ENCODE measurements at regions not wholly inside any gene's neighbourhood (a gene's known extent, or its start where the extent isn't known, plus 50 kb on each side); places are given as distances from the start of the nearest gene placed in this dataset.

- H3K36me3 ChIP-seq (replicated peaks in 1 of 2; ENCODE audit: control extremely low read depth in 1 of 2, control insufficient read depth in 1 of 2, extremely low read depth in 1 of 2, insufficient read depth in 2 of 2, low read length in 1 of 2): no peaks in the 10 kb centered on the region
- no peak overlapping the region for H3K4me2 ChIP-seq (replicated peaks; ENCODE audit: low read depth, low read length, poor library complexity, severe bottlenecking)
- no peak overlapping the region for H3K4me3 ChIP-seq (ENCODE audit: control extremely low read depth in 1 of 5, extremely low read depth in 1 of 5, insufficient read depth in 1 of 5, low read depth in 2 of 5, low read length in 4 of 5)
- no peaks in the 10 kb centered on the region for H3K9me3 ChIP-seq (ENCODE audit: control extremely low read depth in 1 of 3, control insufficient read depth in 2 of 3, insufficient read depth in 1 of 3, low read length in 2 of 3)
- no peaks in the 10 kb centered on the region for H4K20me1 ChIP-seq (ENCODE audit: control insufficient read depth, insufficient read depth, low read length, poor library complexity, severe bottlenecking)
- TF ChIP-seq EZH2 (IDR thresholded peaks at IDR 0.05; ENCODE audit: borderline replicate concordance, insufficient read depth, low read depth, low read length, poor library complexity, severe bottlenecking) (no peak), CTCF (IDR thresholded peaks at IDR 0.05) (no peak)
- Mint-ChIP-seq H3K27ac (no peak overlapping the region), H3K4me3 (no peak overlapping the region), H3K9me3 (ENCODE audit: insufficient read depth) (no peaks in the 10 kb centered on the region), H3K4me1 (no peaks in the 10 kb centered on the region), H3K27me3 (no peaks in the 10 kb centered on the region)
- no peaks in the 10 kb centered on the region for H3K27me3 ChIP-seq (replicated peaks in 1 of 4; ENCODE audit: control extremely low read depth in 1 of 4, control insufficient read depth in 3 of 4, insufficient read depth in 4 of 4, low read length in 3 of 4)
- no peaks in the 10 kb centered on the region for H3K79me2 ChIP-seq (ENCODE audit: control insufficient read depth, insufficient read depth, low read length)
- no peak overlapping the region for H3K9ac ChIP-seq (ENCODE audit: low read length)
- no CpG with 5 or more reads among the region's 2 CpGs for WGBS (ENCODE audit: insufficient coverage)
- H3K27ac ChIP-seq (ENCODE audit: low read length in 2 of 2): no peak overlapping the region
- intact Hi-C loops (cut with micrococcal nuclease): no loop called here
- no peaks in the 10 kb centered on the region for H3K4me1 ChIP-seq (ENCODE audit: control insufficient read depth in 2 of 2, insufficient read depth in 2 of 2, low read length in 2 of 2)
- no peak overlapping the region for H2AFZ ChIP-seq (ENCODE audit: insufficient read depth, low read depth, low read length, poor library complexity, severe bottlenecking)
- DNase-seq (no peak), ATAC-seq (ENCODE audit: low read depth) (no peak)
- CTCF ChIA-PET: no interaction called here
- POLR2A ChIA-PET: no interaction called here
These were observed 553.4 kb downstream of the PPP4R3C start for GRCh38 chrX:26909728-26910127.

DNA sequence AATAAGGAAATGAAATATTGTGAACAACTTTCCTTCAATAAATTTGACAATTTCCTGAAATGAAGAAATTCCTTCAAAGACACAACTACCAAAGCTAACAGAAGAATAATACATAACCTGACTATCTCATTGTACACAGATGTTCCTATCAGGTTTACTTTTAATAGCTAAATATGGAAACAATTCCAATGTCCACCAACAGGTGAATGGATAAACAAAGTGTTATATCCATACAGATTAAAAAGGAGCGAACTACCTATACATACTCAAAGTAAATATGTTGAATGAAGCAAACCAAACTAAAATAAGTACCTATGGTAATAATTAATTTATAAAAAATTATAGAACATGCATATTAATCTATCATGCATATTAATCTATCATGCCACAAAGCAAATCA is 554.9 kb downstream of the PPP4R3C start:
- Histone ChIP-seq H3K27me3 (replicated peaks in 1 of 4; ENCODE audit: control extremely low read depth in 1 of 4, control insufficient read depth in 3 of 4, insufficient read depth in 4 of 4, low read length in 3 of 4) (no peaks in the 10 kb centered on the region), H3K27ac (ENCODE audit: low read length in 2 of 2) (no peak overlapping the region), H3K9ac (ENCODE audit: low read length) (no peak overlapping the region), H3K4me1 (ENCODE audit: control insufficient read depth in 2 of 2, insufficient read depth in 2 of 2, low read length in 2 of 2) (no peaks in the 10 kb centered on the region), H4K20me1 (ENCODE audit: control insufficient read depth, insufficient read depth, low read length, poor library complexity, severe bottlenecking) (no peaks in the 10 kb centered on the region), H2AFZ (ENCODE audit: insufficient read depth, low read depth, low read length, poor library complexity, severe bottlenecking) (no peak overlapping the region), H3K4me3 (ENCODE audit: control extremely low read depth in 1 of 5, extremely low read depth in 1 of 5, insufficient read depth in 1 of 5, low read depth in 2 of 5, low read length in 4 of 5) (no peak overlapping the region), H3K4me2 (replicated peaks; ENCODE audit: low read depth, low read length, poor library complexity, severe bottlenecking) (no peak overlapping the region), H3K9me3 (ENCODE audit: control extremely low read depth in 1 of 3, control insufficient read depth in 2 of 3, insufficient read depth in 1 of 3, low read length in 2 of 3) (no peaks in the 10 kb centered on the region), H3K36me3 (replicated peaks in 1 of 2; ENCODE audit: control extremely low read depth in 1 of 2, control insufficient read depth in 1 of 2, extremely low read depth in 1 of 2, insufficient read depth in 2 of 2, low read length in 1 of 2) (no peaks in the 10 kb centered on the region), H3K79me2 (ENCODE audit: control insufficient read depth, insufficient read depth, low read length) (no peaks in the 10 kb centered on the region)
- Mint-ChIP-seq H3K4me1 (no peaks in the 10 kb centered on the region), H3K4me3 (no peak overlapping the region), H3K9me3 (ENCODE audit: insufficient read depth) (no peaks in the 10 kb centered on the region), H3K27me3 (no peaks in the 10 kb centered on the region), H3K27ac (no peak overlapping the region)
- no peak for ATAC-seq (ENCODE audit: low read depth)
- ChIA-PET POLR2A (no interaction called here), CTCF (no interaction called here)
- no CpG with 5 or more reads among the region's 1 CpG for WGBS (ENCODE audit: insufficient coverage)
- intact Hi-C loops (cut with micrococcal nuclease): no loop called here
- TF ChIP-seq EZH2 (IDR thresholded peaks at IDR 0.05; ENCODE audit: borderline replicate concordance, insufficient read depth, low read depth, low read length, poor library complexity, severe bottlenecking) (no peak), CTCF (IDR thresholded peaks at IDR 0.05) (no peak)
- DNase-seq: no peak
